ENCODE measurements at regions not wholly inside any gene's neighbourhood (a gene's known extent, or its start where the extent isn't known, plus 50 kb on each side); places are given as distances from the start of the nearest gene placed in this dataset.
"Not testable (repeated sequence)": the region's sequence is repeated elsewhere in the genome, so short reads cannot be mapped to it uniquely, and the experiment has no call there.

- Histone ChIP-seq H3K9ac (ENCODE audit: low read length) (no peak overlapping the region), H3K4me1 (ENCODE audit: low read length) (no peaks in the 10 kb centered on the region), H3K4me2 (ENCODE audit: low read depth, low read length, poor library complexity, severe bottlenecking) (no peak overlapping the region), H2AFZ (ENCODE audit: low read length) (no peak overlapping the region), H4K20me1 (ENCODE audit: insufficient read depth, low read depth, low read length) (no peaks in the 10 kb centered on the region), H3K27ac (ENCODE audit: low read length) (no peak overlapping the region), H3K9me3 (ENCODE audit: low read length) (no peaks in the 10 kb centered on the region), H3K36me3 (ENCODE audit: insufficient read depth, low read length) (no peaks in the 10 kb centered on the region), H3K9me2 (replicated peaks; ENCODE audit: insufficient read depth, low read length) (no peaks in the 10 kb centered on the region), H3K4me3 (ENCODE audit: low read length) (no peak overlapping the region), H3K27me3 (ENCODE audit: low read length) (no peaks in the 10 kb centered on the region), H3K79me2 (ENCODE audit: low read length) (no peaks in the 10 kb centered on the region)
- peak; percentile 80 for DNase-seq
These were observed 203.0 kb upstream of the TBX18 start for GRCh38 chr6:84967389-84967788.

- Histone ChIP-seq H4K20me1 (ENCODE audit: insufficient read depth, low read depth, low read length) (no peaks in the 10 kb centered on the region), H3K9ac (ENCODE audit: low read length) (no peak overlapping the region), H3K27ac (ENCODE audit: low read length) (no peak overlapping the region), H2AFZ (ENCODE audit: low read length) (no peak overlapping the region), H3K4me2 (ENCODE audit: low read depth, low read length, poor library complexity, severe bottlenecking) (no peak overlapping the region), H3K4me1 (ENCODE audit: low read length) (no peaks in the 10 kb centered on the region), H3K9me3 (ENCODE audit: low read length) (no peaks in the 10 kb centered on the region), H3K27me3 (ENCODE audit: low read length) (no peaks in the 10 kb centered on the region), H3K36me3 (ENCODE audit: insufficient read depth, low read length) (no peaks in the 10 kb centered on the region), H3K4me3 (ENCODE audit: low read length) (no peak overlapping the region), H3K9me2 (replicated peaks; ENCODE audit: insufficient read depth, low read length) (no peaks in the 10 kb centered on the region), H3K79me2 (ENCODE audit: low read length) (no peaks in the 10 kb centered on the region)
- no peak for DNase-seq
These were observed 188.8 kb upstream of the TBX18 start for GRCh38 chr6:84953111-84953755.

- H3K4me3 ChIP-seq (ENCODE audit: low read length); H4K20me1 ChIP-seq (ENCODE audit: insufficient read depth, low read depth, low read length); H3K4me1 ChIP-seq (ENCODE audit: low read length); H3K36me3 ChIP-seq (ENCODE audit: insufficient read depth, low read length); H3K79me2 ChIP-seq (ENCODE audit: low read length); H2AFZ ChIP-seq (ENCODE audit: low read length); H3K9me2 ChIP-seq (replicated peaks; ENCODE audit: insufficient read depth, low read length); DNase-seq; H3K9me3 ChIP-seq (ENCODE audit: low read length); H3K27ac ChIP-seq (ENCODE audit: low read length); H3K27me3 ChIP-seq (ENCODE audit: low read length); H3K9ac ChIP-seq (ENCODE audit: low read length); H3K4me2 ChIP-seq (ENCODE audit: low read depth, low read length, poor library complexity, severe bottlenecking): not testable (repeated sequence)
These were observed 180.5 kb upstream of the TBX18 start for GRCh38 chr6:84944926-84945325.

GRCh38 chr6:84943905-84944304 is 179.5 kb upstream of the TBX18 start:
- Histone ChIP-seq H2AFZ (ENCODE audit: low read length) (no peak overlapping the region), H3K9me2 (replicated peaks; ENCODE audit: insufficient read depth, low read length) (no peaks in the 10 kb centered on the region), H4K20me1 (ENCODE audit: insufficient read depth, low read depth, low read length) (no peaks in the 10 kb centered on the region), H3K9me3 (ENCODE audit: low read length) (no peaks in the 10 kb centered on the region), H3K27me3 (ENCODE audit: low read length) (no peaks in the 10 kb centered on the region), H3K27ac (ENCODE audit: low read length) (no peak overlapping the region), H3K4me2 (ENCODE audit: low read depth, low read length, poor library complexity, severe bottlenecking) (no peak overlapping the region), H3K4me1 (ENCODE audit: low read length) (no peaks in the 10 kb centered on the region), H3K79me2 (ENCODE audit: low read length) (no peaks in the 10 kb centered on the region), H3K4me3 (ENCODE audit: low read length) (no peak overlapping the region), H3K36me3 (ENCODE audit: insufficient read depth, low read length) (no peaks in the 10 kb centered on the region), H3K9ac (ENCODE audit: low read length) (no peak overlapping the region)
- DNase-seq = no peak

- not testable (repeated sequence) for H4K20me1 ChIP-seq (ENCODE audit: insufficient read depth, low read depth, low read length); H3K4me1 ChIP-seq (ENCODE audit: low read length); H2AFZ ChIP-seq (ENCODE audit: low read length); H3K79me2 ChIP-seq (ENCODE audit: low read length); H3K27ac ChIP-seq (ENCODE audit: low read length); H3K36me3 ChIP-seq (ENCODE audit: insufficient read depth, low read length); H3K4me3 ChIP-seq (ENCODE audit: low read length); H3K9ac ChIP-seq (ENCODE audit: low read length); DNase-seq; H3K9me2 ChIP-seq (replicated peaks; ENCODE audit: insufficient read depth, low read length); H3K4me2 ChIP-seq (ENCODE audit: low read depth, low read length, poor library complexity, severe bottlenecking); H3K27me3 ChIP-seq (ENCODE audit: low read length); H3K9me3 ChIP-seq (ENCODE audit: low read length)
These were observed 177.2 kb upstream of the TBX18 start for GRCh38 chr6:84941609-84942008.

GRCh38 chr6:84929212-84929611 is 164.8 kb upstream of the TBX18 start:
- H3K4me3 ChIP-seq (ENCODE audit: low read length) = no peak overlapping the region
- no peak overlapping the region for H3K27ac ChIP-seq (ENCODE audit: low read length)
- no peaks in the 10 kb centered on the region for H3K9me2 ChIP-seq (replicated peaks; ENCODE audit: insufficient read depth, low read length)
- H3K27me3 ChIP-seq (ENCODE audit: low read length) = no peaks in the 10 kb centered on the region
- no peak overlapping the region for H2AFZ ChIP-seq (ENCODE audit: low read length)
- no peak overlapping the region for H3K4me2 ChIP-seq (ENCODE audit: low read depth, low read length, poor library complexity, severe bottlenecking)
- no peaks in the 10 kb centered on the region for H4K20me1 ChIP-seq (ENCODE audit: insufficient read depth, low read depth, low read length)
- no peaks in the 10 kb centered on the region for H3K79me2 ChIP-seq (ENCODE audit: low read length)
- DNase-seq = no peak
- H3K9ac ChIP-seq (ENCODE audit: low read length) = no peak overlapping the region
- H3K9me3 ChIP-seq (ENCODE audit: low read length) = no peaks in the 10 kb centered on the region
- H3K4me1 ChIP-seq (ENCODE audit: low read length) = no peaks in the 10 kb centered on the region
- no peaks in the 10 kb centered on the region for H3K36me3 ChIP-seq (ENCODE audit: insufficient read depth, low read length)

GRCh38 chr6:84927551-84927950 is 163.2 kb upstream of the TBX18 start:
- Histone ChIP-seq H3K27me3 (ENCODE audit: low read length) (no peaks in the 10 kb centered on the region), H3K9me2 (replicated peaks; ENCODE audit: insufficient read depth, low read length) (no peaks in the 10 kb centered on the region), H3K4me3 (ENCODE audit: low read length) (no peak overlapping the region), H3K79me2 (ENCODE audit: low read length) (no peaks in the 10 kb centered on the region), H3K9ac (ENCODE audit: low read length) (no peak overlapping the region), H3K36me3 (ENCODE audit: insufficient read depth, low read length) (no peaks in the 10 kb centered on the region), H3K4me1 (ENCODE audit: low read length) (no peaks in the 10 kb centered on the region), H4K20me1 (ENCODE audit: insufficient read depth, low read depth, low read length) (no peaks in the 10 kb centered on the region), H2AFZ (ENCODE audit: low read length) (no peak overlapping the region), H3K27ac (ENCODE audit: low read length) (no peak overlapping the region), H3K4me2 (ENCODE audit: low read depth, low read length, poor library complexity, severe bottlenecking) (no peak overlapping the region), H3K9me3 (ENCODE audit: low read length) (no peaks in the 10 kb centered on the region)
- DNase-seq = no peak

- Histone ChIP-seq H3K9ac (ENCODE audit: low read length) (no peak overlapping the region), H4K20me1 (ENCODE audit: insufficient read depth, low read depth, low read length) (no peaks in the 10 kb centered on the region), H3K79me2 (ENCODE audit: low read length) (no peaks in the 10 kb centered on the region), H3K4me1 (ENCODE audit: low read length) (no peaks in the 10 kb centered on the region), H3K4me3 (ENCODE audit: low read length) (no peak overlapping the region), H3K4me2 (ENCODE audit: low read depth, low read length, poor library complexity, severe bottlenecking) (no peak overlapping the region), H2AFZ (ENCODE audit: low read length) (no peak overlapping the region), H3K27ac (ENCODE audit: low read length) (no peak overlapping the region), H3K9me2 (replicated peaks; ENCODE audit: insufficient read depth, low read length) (no peaks in the 10 kb centered on the region), H3K9me3 (ENCODE audit: low read length) (no peaks in the 10 kb centered on the region), H3K27me3 (ENCODE audit: low read length) (no peaks in the 10 kb centered on the region), H3K36me3 (ENCODE audit: insufficient read depth, low read length) (no peaks in the 10 kb centered on the region)
- DNase-seq = no peak
These were observed 162.1 kb upstream of the TBX18 start for GRCh38 chr6:84926189-84927155.

All from Karpas-422 (cell line).